IMR-90 (cell line): ENCODE measurements at regions not wholly inside any gene's neighbourhood (a gene's known extent, or its start where the extent isn't known, plus 50 kb on each side); places are given as distances from the start of the nearest gene placed in this dataset.

Source experiments
- ATAC-seq: fragments of 200-7000 bp; cut with Tn5 transposase; 2 replicates; pipeline ENCODE4 v1.9.1; 2020; ENCODE audit warnings: low read depth, mild to moderate bottlenecking, moderate library complexity
- BruUV-seq: library from RNA; stranded (reverse); fragments of 400-500 nt; replicated peaks from 2 replicates; lab custom pipeline; 2021; lab: Mats Ljungman, UMichigan
- CTCF ChIA-PET: fragments of 300-600 bp; formaldehyde crosslinking; extraction: SDS; loops from one replicate; lab custom pipeline; 2021; ENCODE audit warnings: antibody characterized with exemption; lab: Yijun Ruan, JAX
- POLR2A ChIA-PET: fragments of 300-600 bp; sonication (Branson Sonifier 250); formaldehyde crosslinking; loops from one replicate; lab custom pipeline; 2022; ENCODE audit warnings: antibody characterized with exemption; ENCODE audit not compliant: unreplicated experiment; lab: Charles Lee
- DNase-seq: peaks from one replicate; pipeline ENCODE4 v3.0.0; 2013
- H2AFZ ChIP-seq: replicated peaks from 2 replicates; pipeline ENCODE3; 2013; ENCODE audit warnings: low read length, mild to moderate bottlenecking; ENCODE audit not compliant: poor library complexity
- H2AK5ac ChIP-seq: 2 replicates; pipeline ENCODE4 v1.6.1; 2013; ENCODE audit warnings: low read depth, low read length, inconsistent platforms
- H2AK9ac ChIP-seq: replicated peaks from 2 replicates; pipeline ENCODE3; 2013; ENCODE audit warnings: mild to moderate bottlenecking, low read depth, low read length, moderate library complexity; ENCODE audit not compliant: poor library complexity
- H2BK120ac ChIP-seq: 2 replicates; pipeline ENCODE4 v1.6.1; 2013; ENCODE audit warnings: low read depth, low read length, inconsistent platforms
- H2BK15ac ChIP-seq: 3 replicates; pipeline ENCODE4 v1.6.1; 2013; ENCODE audit warnings: low read depth, low read length, inconsistent platforms
- H2BK20ac ChIP-seq: 2 replicates; pipeline ENCODE4 v1.6.1; 2013; ENCODE audit warnings: low read depth, mild to moderate bottlenecking, inconsistent platforms, low read length, moderate library complexity
- H2BK5ac ChIP-seq: 2 replicates; pipeline ENCODE4 v1.6.1; 2013; ENCODE audit warnings: mild to moderate bottlenecking, low read depth, low read length, inconsistent platforms; ENCODE audit not compliant: poor library complexity, severe bottlenecking
- H3K14ac ChIP-seq: replicated peaks from 2 replicates; pipeline ENCODE4 v1.6.1; 2013; ENCODE audit warnings: low read depth, low read length, inconsistent platforms
- H3K18ac ChIP-seq: 2 replicates; pipeline ENCODE4 v1.6.1; 2013; ENCODE audit warnings: low read depth, low read length, control low read depth
- H3K23ac ChIP-seq: 2 replicates; pipeline ENCODE4 v1.6.1; 2013; ENCODE audit warnings: low read depth, low read length, inconsistent platforms
- H3K27ac ChIP-seq: 2 replicates; pipeline ENCODE4 v1.5.1; 2013; ENCODE audit warnings: mild to moderate bottlenecking, control low read depth, low read length; ENCODE audit not compliant: insufficient read depth
- H3K27me3 ChIP-seq: 2 replicates; pipeline ENCODE4 v1.6.1; 2013; ENCODE audit warnings: low read length; ENCODE audit not compliant: control insufficient read depth, insufficient read depth
- H3K36me3 ChIP-seq: 2 replicates; pipeline ENCODE4 v1.6.1; 2013; ENCODE audit warnings: low read length, mixed read lengths; ENCODE audit not compliant: control insufficient read depth, insufficient read depth
- H3K4ac ChIP-seq: 2 replicates; pipeline ENCODE4 v1.6.1; 2013; ENCODE audit warnings: low read depth, low read length, inconsistent platforms
- H3K4me1 ChIP-seq: 2 replicates; pipeline ENCODE4 v1.6.1; 2013; ENCODE audit warnings: low read length, mixed read lengths; ENCODE audit not compliant: control insufficient read depth, insufficient read depth
- H3K4me2 ChIP-seq: 2 replicates; pipeline ENCODE4 v1.6.1; 2013; ENCODE audit warnings: low read depth, mild to moderate bottlenecking, control low read depth, low read length, moderate library complexity
- H3K4me3 ChIP-seq: 2 replicates; pipeline ENCODE4 v1.5.1; 2013; ENCODE audit warnings: low read depth, mild to moderate bottlenecking, control low read depth, low read length, moderate library complexity; ENCODE audit not compliant: insufficient read depth
- H3K56ac ChIP-seq: 2 replicates; pipeline ENCODE4 v1.6.1; 2013; ENCODE audit warnings: low read length, inconsistent platforms; ENCODE audit not compliant: insufficient read depth; ENCODE audit errors: extremely low read depth
- H3K79me1 ChIP-seq, 2 experiments: 2 replicates each; pipeline ENCODE4 v1.6.1; 2013; ENCODE audit warnings: low read length in 2 of 2, inconsistent platforms in 1 of 2, low read depth in 1 of 2
- H3K9ac ChIP-seq: 2 replicates; pipeline ENCODE4 v1.6.1; 2013; ENCODE audit warnings: low read depth, low read length, control low read depth
- H3K9me1 ChIP-seq: 2 replicates; pipeline ENCODE4 v1.6.1; 2013; ENCODE audit warnings: low read length, inconsistent platforms; ENCODE audit not compliant: insufficient read depth
- H3K9me3 ChIP-seq: 2 replicates; pipeline ENCODE4 v1.6.1; 2013; ENCODE audit warnings: low read length; ENCODE audit not compliant: control insufficient read depth, insufficient read depth
- H4K20me1 ChIP-seq: 2 replicates; pipeline ENCODE4 v1.6.1; 2013; ENCODE audit warnings: low read length, inconsistent platforms; ENCODE audit not compliant: insufficient read depth
- H4K5ac ChIP-seq: 2 replicates; pipeline ENCODE4 v1.6.1; 2013; ENCODE audit warnings: mild to moderate bottlenecking, low read depth, low read length, control low read depth
- H4K8ac ChIP-seq, 2 experiments: 2 replicates each; pipeline ENCODE4 v1.6.1; 2013; ENCODE audit warnings: low read depth in 2 of 2, low read length in 2 of 2, control low read depth in 1 of 2, inconsistent platforms in 1 of 2
- H4K91ac ChIP-seq: 2 replicates; pipeline ENCODE4 v1.6.1; 2013; ENCODE audit warnings: low read depth, low read length, inconsistent platforms; ENCODE audit not compliant: insufficient read depth
- BHLHE40 ChIP-seq: fragments of 150-350 bp; IDR thresholded peaks from 2 replicates; pipeline ENCODE4 v1.6.1; 2016; ENCODE audit warnings: mild to moderate bottlenecking, low read depth, low read length
- CEBPB ChIP-seq: IDR thresholded peaks from 2 replicates; pipeline ENCODE4 v1.6.1; 2012; ENCODE audit warnings: low read depth, low read length, improper control_type of control experiment
- CHD1 ChIP-seq: IDR thresholded peaks from 2 replicates; pipeline ENCODE4 v1.6.1; 2012; ENCODE audit warnings: low read depth, low read length, improper control_type of control experiment
- FOS ChIP-seq: fragments of 150-350 bp; IDR thresholded peaks from 2 replicates; pipeline ENCODE4 v1.6.1; 2016; ENCODE audit warnings: low read depth, low read length
- MAFK ChIP-seq: IDR thresholded peaks from 2 replicates; pipeline ENCODE4 v1.6.1; 2012; ENCODE audit warnings: low read depth, low read length, improper control_type of control experiment
- MAZ ChIP-seq: IDR thresholded peaks from 2 replicates; pipeline ENCODE4 v1.6.1; 2012; ENCODE audit warnings: low read depth, mild to moderate bottlenecking, low read length, improper control_type of control experiment, moderate library complexity, borderline replicate concordance
- MXI1 ChIP-seq: IDR thresholded peaks from 2 replicates; pipeline ENCODE4 v1.6.1; 2012; ENCODE audit warnings: low read depth, mild to moderate bottlenecking, low read length, moderate library complexity, borderline replicate concordance
- NFE2L2 ChIP-seq: fragments of 150-350 bp; IDR thresholded peaks from 2 replicates; pipeline ENCODE4 v1.6.1; 2016; ENCODE audit warnings: low read depth, mild to moderate bottlenecking, low read length
- POLR2A ChIP-seq: IDR thresholded peaks from 2 replicates; pipeline ENCODE4 v1.6.1; 2012; ENCODE audit warnings: mild to moderate bottlenecking, low read depth, low read length
- RAD21 ChIP-seq: IDR thresholded peaks from 2 replicates; pipeline ENCODE4 v1.6.1; 2012; ENCODE audit warnings: low read length, improper control_type of control experiment
- RCOR1 ChIP-seq: IDR thresholded peaks from 2 replicates; pipeline ENCODE4 v1.6.1; 2012; ENCODE audit warnings: mild to moderate bottlenecking, low read length, improper control_type of control experiment; ENCODE audit not compliant: insufficient replicate concordance
- RFX5 ChIP-seq: IDR thresholded peaks from 2 replicates; pipeline ENCODE4 v1.8.0; 2012; ENCODE audit warnings: low read depth, mild to moderate bottlenecking, low read length, moderate library complexity
- SMC3 ChIP-seq: fragments of 150-350 bp; IDR thresholded peaks from 2 replicates; pipeline ENCODE4 v1.6.1; 2016; ENCODE audit warnings: low read depth, mild to moderate bottlenecking, antibody characterized with exemption, low read length, moderate library complexity
- WGBS, 2 experiments: methylation state at CpG; one replicate each; pipeline versions ENCODE4 v1.1.5 to v1.1.7; 2013; ENCODE audit warnings: missing lambda C conversion rate in 2 of 2; ENCODE audit not compliant: insufficient read length in 1 of 2; ENCODE audit errors: extremely low coverage in 2 of 2; 5-methylcytosine and 5-hydroxymethylcytosine counted together
- dilution Hi-C: fragments of 300-500 bp; cut with HindIII; formaldehyde crosslinking; loops from one replicate; pipeline ENCODE4 v1.14.3; 2018; ENCODE audit warnings: low sequenced_read_pairs; ENCODE audit not compliant: unreplicated experiment
- in situ Hi-C: fragments of 300-500 bp; cut with MboI; formaldehyde crosslinking; loops from 3 replicates; pipeline ENCODE4 v1.14.3; 2019; ENCODE audit warnings: low sequenced_read_pairs, inconsistent platforms, mixed read lengths
- intact Hi-C: fragments of 100-400 bp; cut with micrococcal nuclease; formaldehyde crosslinking; loops from 2 replicates; pipeline ENCODE4 v1.10.0; 2022
- TF ChIP-seq, protein P1 (sequence below): fragments of 150-350 bp; IDR thresholded peaks from 2 replicates; pipeline ENCODE4 v1.6.1; 2017; ENCODE audit warnings: mild to moderate bottlenecking, antibody characterized with exemption, low read length, low read depth
- TF ChIP-seq, protein P2 (sequence below): fragments of 150-350 bp; IDR thresholded peaks from 2 replicates; pipeline ENCODE4 v1.6.1; 2016; ENCODE audit warnings: low read depth, mild to moderate bottlenecking, low read length, moderate library complexity, borderline replicate concordance
- TF ChIP-seq, protein P3 (sequence below): conservative IDR thresholded peaks from 2 replicates; pipeline ENCODE4 v1.5.1; 2012; ENCODE audit warnings: mild to moderate bottlenecking, low read depth, low read length, improper control_type of control experiment

DNA sequence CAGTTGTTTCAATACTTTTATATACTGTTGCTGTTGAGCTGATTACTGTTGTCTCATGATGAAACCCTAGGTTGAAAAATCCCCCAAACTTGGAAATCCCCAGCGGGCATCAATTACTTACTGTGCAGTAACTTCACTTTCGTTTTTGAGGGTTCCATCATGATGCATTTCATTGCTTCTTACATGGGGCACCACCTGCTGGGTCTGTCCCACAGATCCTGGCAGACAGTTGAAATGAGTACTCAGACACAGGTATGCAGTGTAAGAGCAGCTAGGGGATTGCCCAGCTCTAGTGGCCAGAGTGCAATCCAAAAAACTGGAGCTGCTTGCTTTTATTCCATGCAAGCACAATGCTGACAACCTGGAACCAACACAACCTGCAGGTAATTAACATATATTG is 132.5 kb upstream of the ZNF91 start:
- Histone ChIP-seq H3K18ac (no peak overlapping the region), H3K23ac (no peak overlapping the region), H2AK9ac (no peak overlapping the region), H2AK5ac (no peak overlapping the region), H4K91ac (no peak overlapping the region), H2BK20ac (no peak overlapping the region), H4K20me1 (no peaks in the 10 kb centered on the region), H3K9me3 (peaks cover 12% of the 10 kb centered on the region), H3K4ac (no peak overlapping the region), H3K4me2 (no peak overlapping the region), H3K36me3 (no peaks in the 10 kb centered on the region), H4K8ac (no peak overlapping the region), H3K14ac (no peak overlapping the region), H3K9ac (no peak overlapping the region), H3K56ac (no peak overlapping the region), H4K5ac (no peak overlapping the region), H2BK15ac (no peak overlapping the region), H2AFZ (no peak overlapping the region), H2BK5ac (no peak overlapping the region), H3K9me1 (no peaks in the 10 kb centered on the region), H3K79me1 (no peaks in the 10 kb centered on the region), H3K4me3 (no peak overlapping the region), H2BK120ac (no peak overlapping the region), H3K27ac (no peak overlapping the region), H3K27me3 (no peaks in the 10 kb centered on the region), H3K4me1 (no peaks in the 10 kb centered on the region)
- TF ChIP-seq, protein P1, sequence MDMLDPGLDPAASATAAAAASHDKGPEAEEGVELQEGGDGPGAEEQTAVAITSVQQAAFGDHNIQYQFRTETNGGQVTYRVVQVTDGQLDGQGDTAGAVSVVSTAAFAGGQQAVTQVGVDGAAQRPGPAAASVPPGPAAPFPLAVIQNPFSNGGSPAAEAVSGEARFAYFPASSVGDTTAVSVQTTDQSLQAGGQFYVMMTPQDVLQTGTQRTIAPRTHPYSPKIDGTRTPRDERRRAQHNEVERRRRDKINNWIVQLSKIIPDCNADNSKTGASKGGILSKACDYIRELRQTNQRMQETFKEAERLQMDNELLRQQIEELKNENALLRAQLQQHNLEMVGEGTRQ = no peak
- TF ChIP-seq RFX5 (no peak), CHD1 (no peak), MAZ (no peak), MAFK (no peak), FOS (no peak), RAD21 (no peak), CEBPB (no peak), NFE2L2 (no peak), SMC3 (no peak), RCOR1 (no peak), POLR2A (no peak), BHLHE40 (no peak), MXI1 (no peak)
- TF ChIP-seq, protein P2, sequence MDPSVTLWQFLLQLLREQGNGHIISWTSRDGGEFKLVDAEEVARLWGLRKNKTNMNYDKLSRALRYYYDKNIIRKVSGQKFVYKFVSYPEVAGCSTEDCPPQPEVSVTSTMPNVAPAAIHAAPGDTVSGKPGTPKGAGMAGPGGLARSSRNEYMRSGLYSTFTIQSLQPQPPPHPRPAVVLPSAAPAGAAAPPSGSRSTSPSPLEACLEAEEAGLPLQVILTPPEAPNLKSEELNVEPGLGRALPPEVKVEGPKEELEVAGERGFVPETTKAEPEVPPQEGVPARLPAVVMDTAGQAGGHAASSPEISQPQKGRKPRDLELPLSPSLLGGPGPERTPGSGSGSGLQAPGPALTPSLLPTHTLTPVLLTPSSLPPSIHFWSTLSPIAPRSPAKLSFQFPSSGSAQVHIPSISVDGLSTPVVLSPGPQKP = no peak
- TF ChIP-seq, protein P3, sequence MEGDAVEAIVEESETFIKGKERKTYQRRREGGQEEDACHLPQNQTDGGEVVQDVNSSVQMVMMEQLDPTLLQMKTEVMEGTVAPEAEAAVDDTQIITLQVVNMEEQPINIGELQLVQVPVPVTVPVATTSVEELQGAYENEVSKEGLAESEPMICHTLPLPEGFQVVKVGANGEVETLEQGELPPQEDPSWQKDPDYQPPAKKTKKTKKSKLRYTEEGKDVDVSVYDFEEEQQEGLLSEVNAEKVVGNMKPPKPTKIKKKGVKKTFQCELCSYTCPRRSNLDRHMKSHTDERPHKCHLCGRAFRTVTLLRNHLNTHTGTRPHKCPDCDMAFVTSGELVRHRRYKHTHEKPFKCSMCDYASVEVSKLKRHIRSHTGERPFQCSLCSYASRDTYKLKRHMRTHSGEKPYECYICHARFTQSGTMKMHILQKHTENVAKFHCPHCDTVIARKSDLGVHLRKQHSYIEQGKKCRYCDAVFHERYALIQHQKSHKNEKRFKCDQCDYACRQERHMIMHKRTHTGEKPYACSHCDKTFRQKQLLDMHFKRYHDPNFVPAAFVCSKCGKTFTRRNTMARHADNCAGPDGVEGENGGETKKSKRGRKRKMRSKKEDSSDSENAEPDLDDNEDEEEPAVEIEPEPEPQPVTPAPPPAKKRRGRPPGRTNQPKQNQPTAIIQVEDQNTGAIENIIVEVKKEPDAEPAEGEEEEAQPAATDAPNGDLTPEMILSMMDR = no peak
- ChIA-PET CTCF (no interaction called here), POLR2A (no interaction called here)
- ATAC-seq (no peak), DNase-seq (no peak)
- no CpG with 5 or more reads among the region's 2 CpGs for WGBS, 2 experiments
- in situ Hi-C loops = no loop called here
- intact Hi-C loops = no loop called here
- dilution Hi-C loops = no loop called here
- BruUV-seq = no TSS peak
